Fibroblast of lung (primary cell): ENCODE measurements at regions not wholly inside any gene's neighbourhood (a gene's known extent, or its start where the extent isn't known, plus 50 kb on each side); places are given as distances from the start of the nearest gene placed in this dataset.

ENCODE experiments used
- EZH2 ChIP-seq: IDR thresholded peaks from 2 replicates; pipeline ENCODE4 v1.5.1; 2012; ENCODE audit warnings: low read length, control low read depth, mild to moderate bottlenecking; ENCODE audit errors: missing control alignments
- TF ChIP-seq, protein P1 (sequence below), 2 donors: IDR thresholded peaks in 1 of 2; conservative IDR thresholded peaks in 1 of 2; 1 replicate in 1 of 2; 2 replicates in 1 of 2; pipeline ENCODE4 v1.5.1; 2011 to 2012; ENCODE audit warnings: low read length in 2 of 2, control low read depth in 1 of 2, inconsistent platforms in 1 of 2, low read depth in 1 of 2, mild to moderate bottlenecking in 1 of 2

DNA sequence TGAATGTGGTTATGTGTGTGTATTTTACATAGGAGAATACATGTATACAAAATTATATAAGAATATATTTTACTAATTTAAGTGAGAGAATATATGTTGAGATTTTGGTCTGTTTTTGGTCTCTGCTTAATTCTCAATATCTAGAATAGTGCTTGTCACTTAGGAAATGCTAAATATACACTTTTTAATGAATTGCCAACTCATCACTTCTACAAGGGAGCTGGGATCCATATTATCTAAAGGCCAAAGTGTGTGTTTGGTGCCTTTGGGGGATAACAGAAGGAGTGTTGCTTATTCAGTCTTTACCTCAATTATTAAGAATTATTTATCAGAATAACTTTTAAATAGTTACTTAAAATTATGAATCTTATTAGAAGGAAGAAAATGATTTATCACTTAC is 1304.8 kb downstream of the HACE1 start:
- TF ChIP-seq, protein P1, sequence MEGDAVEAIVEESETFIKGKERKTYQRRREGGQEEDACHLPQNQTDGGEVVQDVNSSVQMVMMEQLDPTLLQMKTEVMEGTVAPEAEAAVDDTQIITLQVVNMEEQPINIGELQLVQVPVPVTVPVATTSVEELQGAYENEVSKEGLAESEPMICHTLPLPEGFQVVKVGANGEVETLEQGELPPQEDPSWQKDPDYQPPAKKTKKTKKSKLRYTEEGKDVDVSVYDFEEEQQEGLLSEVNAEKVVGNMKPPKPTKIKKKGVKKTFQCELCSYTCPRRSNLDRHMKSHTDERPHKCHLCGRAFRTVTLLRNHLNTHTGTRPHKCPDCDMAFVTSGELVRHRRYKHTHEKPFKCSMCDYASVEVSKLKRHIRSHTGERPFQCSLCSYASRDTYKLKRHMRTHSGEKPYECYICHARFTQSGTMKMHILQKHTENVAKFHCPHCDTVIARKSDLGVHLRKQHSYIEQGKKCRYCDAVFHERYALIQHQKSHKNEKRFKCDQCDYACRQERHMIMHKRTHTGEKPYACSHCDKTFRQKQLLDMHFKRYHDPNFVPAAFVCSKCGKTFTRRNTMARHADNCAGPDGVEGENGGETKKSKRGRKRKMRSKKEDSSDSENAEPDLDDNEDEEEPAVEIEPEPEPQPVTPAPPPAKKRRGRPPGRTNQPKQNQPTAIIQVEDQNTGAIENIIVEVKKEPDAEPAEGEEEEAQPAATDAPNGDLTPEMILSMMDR (conservative IDR thresholded peaks at IDR 0.05 in 1 of 2, IDR thresholded peaks at IDR 0.05 in 1 of 2; ENCODE audit: low read depth in 1 of 2, low read length in 2 of 2): no peak
- no peak for TF ChIP-seq EZH2
